Activated CD4-positive, alpha-beta T cell treated with anti-CD3 and anti-CD28 coated beads for 24 hours (primary cell): ENCODE measurements at regions not wholly inside any gene's neighbourhood (a gene's known extent, or its start where the extent isn't known, plus 50 kb on each side); places are given as distances from the start of the nearest gene placed in this dataset.
"Not testable (repeated sequence)": the region's sequence is repeated elsewhere in the genome, so short reads cannot be mapped to it uniquely, and the experiment has no call there.

Source experiments
- DNase-seq, 2 donors: peaks; one replicate each; pipeline ENCODE4 v3.0.0-alpha.2; 2020; ENCODE audit warnings: low read depth in 2 of 2

DNA sequence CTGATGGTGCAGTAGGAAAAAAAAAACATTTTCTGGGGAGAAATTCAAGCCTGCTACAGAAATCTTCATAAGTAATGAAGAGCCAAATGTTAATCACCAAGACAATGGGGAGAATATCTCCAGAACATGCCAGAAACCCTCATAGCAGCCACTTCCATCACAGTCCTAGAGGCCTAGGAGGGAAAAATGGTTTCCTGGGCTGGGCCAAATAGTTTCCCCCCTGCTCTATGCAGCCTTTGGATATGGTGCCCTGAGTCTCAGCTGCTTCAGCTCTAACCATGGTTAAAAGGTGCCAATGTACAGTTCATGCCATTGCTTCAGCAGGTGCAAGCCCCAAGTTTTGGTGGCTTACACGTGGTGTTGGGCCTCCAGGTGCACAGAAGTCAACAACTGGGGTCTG, 113.1 kb downstream of the ZNF648 start:
- DNase-seq: no peak

DNA sequence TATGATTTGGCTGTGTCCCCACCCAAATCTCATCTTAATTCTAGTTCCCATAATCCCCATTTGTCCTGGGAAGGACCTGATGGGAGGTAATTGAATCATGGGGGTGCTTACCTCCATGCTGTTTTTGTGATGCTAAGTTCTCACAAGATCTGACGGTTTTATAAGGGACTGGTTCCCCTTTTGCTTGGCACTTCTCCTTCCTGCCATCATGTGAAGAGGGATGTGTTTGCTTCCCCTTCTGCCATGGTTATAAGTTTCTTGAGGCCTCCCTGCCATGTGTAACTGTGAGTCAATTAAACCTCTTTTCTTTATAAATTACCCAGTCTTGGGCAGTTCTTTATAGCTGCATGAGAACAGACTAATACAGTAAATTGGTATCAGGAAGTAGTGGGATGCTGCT, 114.1 kb downstream of the ZNF648 start:
- no peak for DNase-seq

DNA sequence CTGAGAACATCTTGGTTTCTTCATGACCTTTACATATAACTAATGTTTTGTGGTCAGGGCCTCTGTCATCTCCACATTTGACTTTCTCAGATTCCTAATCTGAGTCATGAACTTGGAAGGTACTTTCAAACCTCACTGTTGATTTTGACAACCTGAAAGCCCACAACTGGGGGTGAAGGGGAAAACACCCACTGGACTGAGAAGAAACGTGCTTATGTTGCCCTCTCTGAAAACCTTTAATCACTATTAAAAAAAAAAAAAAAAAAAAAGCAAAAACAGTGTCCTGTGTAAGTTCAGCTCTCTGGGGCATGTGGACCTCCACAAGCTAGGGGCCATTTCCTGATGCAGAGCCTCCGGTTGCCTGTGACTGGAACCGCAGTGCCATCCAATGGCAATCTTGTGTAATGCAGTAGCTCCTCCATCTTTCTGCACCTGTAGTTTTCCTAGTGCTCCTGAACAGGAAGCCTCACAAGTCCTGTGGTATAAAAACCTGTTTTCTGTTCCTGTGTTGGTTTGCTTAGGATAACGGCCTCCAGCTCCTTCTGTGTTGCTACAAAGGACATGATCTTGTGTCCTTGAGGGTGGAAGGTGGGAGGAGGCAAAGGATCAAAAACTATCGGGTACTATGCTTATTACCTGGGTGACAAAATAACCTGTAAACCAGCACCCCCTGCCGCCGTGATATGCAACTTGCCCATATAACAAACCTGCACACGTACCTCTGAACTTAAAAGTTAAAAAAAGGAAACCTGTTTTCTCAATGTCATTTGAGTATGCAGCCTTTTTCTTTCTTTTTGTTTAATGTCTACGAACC, 124.5 kb downstream of the ZNF648 start:
- peak in 1 of 2 donors; percentile 18 for DNase-seq

DNA sequence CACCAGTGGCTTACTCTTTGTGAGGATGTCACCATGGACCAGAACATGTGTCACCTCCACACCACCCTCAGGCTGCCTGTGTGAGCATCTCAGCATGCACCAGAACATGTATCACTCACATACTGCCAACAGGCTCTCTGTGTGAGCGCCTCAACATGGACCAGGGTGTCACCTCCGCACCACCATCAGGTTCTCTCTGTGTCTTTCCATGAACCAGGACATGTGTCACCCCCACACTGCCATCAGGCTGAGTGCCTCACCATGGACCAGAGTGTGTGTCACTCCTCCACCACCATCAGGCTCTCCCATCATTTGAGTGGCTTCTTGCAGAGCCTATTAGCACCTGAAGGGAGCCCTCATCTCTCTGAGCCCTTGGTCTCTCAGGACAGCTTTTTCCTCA, 125.2 kb downstream of the ZNF648 start:
- no peak for DNase-seq

DNA sequence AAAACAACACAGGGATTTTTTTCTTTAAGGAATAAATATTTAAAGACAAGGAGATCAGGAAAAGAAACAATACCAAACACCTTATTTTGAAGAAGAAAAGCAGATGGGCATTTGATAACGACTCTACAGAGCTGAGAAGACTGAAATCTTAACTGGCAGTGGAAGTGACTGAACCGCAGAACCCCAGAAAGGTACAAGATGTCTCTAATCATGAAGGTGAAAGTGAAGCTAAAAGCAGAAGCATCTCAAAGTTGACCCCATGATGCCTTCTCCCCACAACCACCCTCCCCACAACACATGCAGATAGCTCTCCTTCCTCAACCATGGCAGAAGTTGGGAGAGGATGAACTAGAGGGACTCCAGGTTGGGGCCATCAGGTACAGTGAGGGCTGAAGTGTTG, 129.6 kb downstream of the ZNF648 start:
- DNase-seq: no peak

DNA sequence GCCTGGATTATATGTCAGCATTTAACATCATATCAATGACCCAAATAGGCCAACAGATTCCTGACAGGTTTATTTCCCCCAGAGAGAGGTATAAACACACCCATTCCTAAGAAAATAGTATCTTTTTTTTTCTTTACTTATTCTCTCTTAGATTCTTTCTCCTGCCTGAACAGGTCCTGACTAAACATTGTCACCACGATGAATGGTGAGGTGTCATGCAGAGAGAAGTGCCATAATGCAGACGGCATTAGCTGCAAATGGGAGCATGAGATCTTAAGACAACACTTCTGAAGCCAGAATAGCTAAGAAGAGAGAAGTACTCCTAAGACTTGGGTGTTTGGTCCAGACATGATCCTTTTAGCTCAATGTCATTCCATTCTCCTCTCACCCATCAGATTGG, 131.3 kb downstream of the ZNF648 start:
- DNase-seq: no peak

DNA sequence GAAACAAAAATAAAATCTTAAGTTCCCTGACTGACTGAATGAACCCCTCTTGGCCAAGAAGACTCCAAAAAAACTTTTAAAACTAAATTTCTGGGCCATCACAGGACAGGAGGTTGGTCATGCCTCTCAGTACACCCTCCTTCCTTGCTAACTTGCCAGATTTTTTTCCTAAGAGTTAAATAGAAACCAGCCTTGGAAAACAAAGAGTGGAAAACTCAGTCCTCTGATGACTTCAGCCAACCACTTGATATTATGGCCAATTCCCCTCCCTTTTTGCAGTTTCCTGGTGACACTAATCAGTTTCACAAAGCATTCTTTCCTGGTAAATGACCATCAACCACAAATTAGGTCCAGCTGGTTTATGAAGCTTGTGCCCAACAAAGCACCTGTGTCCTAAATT, 134.8 kb downstream of the ZNF648 start:
- no peak for DNase-seq

DNA sequence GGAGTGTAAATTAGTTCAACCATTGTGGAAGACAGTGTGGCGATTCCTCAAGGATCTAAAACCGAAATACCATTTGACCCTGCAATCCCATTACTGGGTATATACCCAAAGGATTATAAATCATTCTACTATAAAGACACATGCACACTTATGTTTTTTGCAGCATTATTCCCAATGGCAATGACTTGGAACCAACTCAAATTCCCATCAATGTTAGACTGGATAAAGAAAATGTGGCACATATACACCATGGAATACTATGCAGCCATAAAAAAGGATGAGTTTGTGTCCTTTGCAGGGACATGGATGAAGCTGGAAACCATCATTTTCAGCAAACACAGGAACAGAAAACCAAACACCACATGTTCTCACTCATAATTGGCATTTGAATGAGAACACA, 137.5 kb downstream of the ZNF648 start:
- DNase-seq: not testable (repeated sequence)

DNA sequence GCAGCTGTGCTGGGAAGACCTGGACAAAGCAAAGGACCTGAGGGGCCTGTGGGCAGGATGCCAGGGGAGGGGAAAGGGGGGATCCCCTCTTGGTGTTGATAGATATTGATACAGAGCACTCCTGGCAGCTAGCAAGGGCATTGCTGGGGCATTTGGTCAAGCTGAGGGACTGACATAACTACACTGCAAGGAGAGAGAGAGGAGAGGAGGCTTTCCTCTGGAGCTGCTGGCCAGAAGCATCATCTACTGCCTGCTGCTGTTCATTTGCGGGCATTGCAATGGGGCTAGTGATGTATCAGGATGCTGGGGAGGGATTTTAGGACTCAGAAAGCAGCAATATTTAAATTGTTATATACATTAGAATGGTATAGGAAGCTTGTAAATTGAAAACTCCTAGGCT, 142.0 kb downstream of the ZNF648 start:
- DNase-seq: no peak

DNA sequence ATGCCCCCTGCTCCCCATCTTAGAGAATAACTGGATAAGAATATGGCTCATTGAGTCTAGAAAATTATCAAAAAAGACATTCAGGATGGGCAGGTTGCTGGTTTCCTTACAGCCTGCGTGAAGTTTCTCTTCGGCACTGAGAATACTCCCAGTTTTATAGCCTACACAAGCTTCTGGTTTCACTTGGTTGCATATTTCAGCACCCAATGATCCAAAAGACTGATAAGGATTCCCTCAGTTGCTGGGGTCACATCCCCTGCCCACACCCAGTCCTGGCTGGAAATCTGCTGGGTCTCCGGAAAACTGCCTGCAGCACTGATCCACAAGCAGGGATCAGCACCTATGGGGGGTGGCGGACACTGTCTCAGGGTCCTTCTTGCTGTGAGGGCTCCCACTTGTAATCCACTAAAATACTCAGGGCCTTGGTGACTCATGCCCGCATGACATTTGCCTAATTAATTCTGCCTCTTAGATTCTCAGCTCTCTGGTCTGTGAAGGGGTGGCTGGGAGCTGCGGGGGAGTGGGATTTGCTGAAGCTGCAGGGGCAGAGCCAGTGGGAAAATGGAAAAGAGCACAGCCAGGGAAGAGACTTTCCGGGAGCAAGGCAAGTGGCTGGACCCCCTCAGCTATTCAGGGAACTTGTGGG, 142.5 kb downstream of the ZNF648 start:
- no peak for DNase-seq

DNA sequence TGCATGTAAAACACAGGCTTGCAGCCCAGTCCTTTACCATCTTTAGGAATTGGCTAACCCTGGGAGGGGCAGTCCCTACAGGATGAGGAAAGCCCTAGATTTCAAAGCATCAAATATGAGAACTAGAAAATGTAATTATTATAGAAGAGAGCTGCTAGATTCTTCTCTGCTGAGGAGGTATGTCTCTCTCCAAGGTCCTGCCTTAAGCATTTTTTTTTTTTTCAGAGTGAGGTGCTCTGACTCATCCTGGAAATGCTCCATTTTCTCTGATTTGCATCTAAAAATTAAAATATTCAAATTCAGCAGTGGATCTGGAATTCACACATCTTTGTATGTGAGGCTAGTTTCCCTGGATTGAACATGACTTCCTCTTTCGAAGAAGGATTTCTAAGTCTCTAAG, 149.8 kb downstream of the ZNF648 start:
- no peak for DNase-seq

DNA sequence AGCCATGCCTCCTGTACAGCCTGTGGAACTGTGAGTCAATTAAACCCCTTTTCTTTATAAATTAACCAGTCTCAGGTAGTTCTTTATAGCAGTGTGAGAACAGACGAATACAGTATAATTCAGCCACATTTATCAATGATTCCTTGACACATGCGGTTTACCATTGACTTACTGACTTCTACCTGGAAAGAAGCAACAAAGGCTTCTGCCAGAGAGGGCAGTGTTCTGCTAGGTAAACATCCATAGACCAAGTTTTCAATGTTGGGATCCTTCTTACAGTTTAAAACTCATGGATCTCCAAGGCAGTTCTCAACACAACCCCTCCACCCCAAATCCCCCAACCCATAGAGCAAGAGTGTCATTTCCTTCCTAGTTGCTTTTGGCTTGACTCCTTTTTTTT, 150.6 kb downstream of the ZNF648 start:
- DNase-seq: no peak

DNA sequence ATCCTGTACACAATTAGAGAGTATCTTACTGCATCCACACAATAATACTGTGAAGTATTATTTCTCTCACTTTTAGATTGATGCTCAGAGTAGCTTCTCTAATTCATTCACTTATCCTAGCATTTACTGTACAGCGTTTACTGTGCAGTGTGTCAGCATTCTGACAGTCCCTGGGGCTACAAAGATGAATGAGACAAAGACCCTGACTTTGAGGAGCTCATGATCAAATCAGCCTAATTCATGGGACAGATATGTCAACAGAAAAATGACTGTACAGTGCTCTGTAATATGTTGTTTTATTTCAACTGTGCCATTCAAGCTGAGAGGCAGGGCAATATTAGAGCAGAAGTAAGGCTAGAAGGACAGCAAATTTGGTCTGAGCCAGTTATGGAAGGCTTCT, 152.5 kb downstream of the ZNF648 start:
- DNase-seq: no peak

DNA sequence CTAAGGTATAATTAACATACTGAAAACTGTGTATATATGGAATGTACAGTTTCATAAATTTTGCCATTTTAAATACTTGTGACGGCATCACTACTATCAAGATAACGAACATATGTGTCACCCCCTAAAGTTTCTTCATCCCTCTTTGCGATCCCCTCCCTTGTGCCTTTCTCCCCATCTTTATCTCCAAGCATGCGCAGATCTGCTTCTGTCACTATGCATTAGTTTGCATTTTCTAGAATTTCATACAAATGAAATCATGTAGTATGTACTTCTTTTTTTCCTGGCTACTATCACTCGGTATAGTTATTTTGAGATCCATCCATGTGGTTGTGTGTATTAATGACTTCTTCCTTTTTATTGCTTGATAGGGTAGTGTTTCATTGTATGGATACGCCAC, 154.9 kb downstream of the ZNF648 start:
- DNase-seq: no peak

DNA sequence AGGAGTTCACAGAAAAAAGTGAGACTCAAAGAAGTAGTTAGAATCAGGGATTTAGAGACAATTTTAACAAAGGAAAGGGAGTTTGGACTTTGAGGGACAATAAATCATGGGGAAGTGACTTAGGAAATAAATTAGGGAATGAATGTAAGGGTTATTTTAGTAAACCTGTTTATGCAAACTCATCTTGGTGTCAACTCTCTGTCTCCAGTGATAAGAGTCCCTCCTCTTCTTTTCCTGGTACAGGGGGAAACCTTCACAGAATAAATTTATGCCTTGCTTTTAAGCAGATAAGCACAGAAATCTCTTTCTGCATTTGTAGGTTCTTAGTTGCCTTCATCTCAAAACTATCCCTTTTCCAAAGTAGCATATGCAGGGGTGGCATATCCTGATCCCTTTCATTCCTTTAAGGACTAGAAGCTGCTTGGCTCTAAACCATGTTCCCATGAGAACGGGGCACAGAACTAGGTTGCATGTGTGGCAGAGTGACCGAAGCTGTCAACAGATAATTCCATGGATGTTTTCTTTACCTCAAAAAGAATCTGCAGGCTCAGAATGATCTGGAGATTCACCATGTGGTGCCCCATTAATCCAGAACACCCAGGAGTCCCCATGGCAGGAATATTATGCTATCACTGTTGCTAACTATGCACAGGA, 155.4 kb downstream of the ZNF648 start:
- no peak for DNase-seq

DNA sequence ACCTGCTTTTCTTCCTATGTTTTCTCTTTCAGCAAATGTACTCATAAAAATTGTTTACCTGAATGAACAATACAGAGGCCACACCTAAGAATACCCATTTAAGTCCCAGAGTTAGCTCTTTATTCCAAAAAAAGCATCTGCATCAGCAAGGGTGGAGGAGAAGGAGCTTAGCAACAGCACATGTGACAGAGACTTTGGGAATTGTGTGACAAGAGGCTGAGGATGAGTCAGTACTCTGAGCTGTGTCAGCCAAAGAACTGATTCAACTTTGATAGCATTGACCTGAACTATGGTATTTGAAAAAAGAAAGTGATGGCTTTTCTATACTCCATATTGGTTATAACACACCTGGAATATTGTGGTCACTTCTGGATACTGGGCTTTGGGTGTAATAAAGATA, 162.7 kb downstream of the ZNF648 start:
- no peak for DNase-seq

DNA sequence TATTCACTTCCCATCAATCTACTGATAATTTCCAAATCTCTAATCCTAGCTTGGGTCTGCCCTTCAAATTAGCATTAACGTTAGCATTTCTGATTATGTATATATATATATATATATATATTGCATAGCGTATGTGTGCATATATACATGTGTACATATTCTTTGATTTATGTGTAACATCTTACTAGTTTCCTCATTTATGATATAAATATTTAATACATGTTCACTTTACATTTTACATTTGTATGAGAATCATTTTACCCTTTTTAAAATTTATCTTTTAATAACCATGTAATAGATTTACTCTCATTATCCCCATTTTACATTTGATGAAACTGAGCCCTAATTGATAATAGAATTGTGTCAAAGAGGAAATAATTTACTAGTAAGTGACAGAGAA, 164.7 kb downstream of the ZNF648 start:
- DNase-seq: no peak

DNA sequence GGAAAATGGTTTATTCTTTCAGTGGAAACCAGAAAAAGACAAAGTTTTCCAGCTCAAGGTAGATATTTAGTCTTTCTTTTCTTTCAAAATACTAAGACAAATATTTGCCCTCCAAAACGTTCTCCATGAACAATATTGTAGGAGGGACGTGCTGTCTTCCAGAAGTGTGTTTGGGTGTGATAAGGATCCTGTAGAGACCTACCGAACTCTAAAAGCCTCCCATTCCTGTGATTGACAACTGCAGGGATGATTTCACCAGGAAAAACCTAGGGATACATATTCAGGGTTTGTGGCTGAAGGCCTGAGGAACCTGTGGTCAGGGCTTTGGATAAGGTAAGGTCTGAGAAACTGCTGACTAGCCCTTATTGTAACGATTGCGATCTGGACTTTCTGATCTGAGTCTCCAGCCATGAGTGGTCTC, 167.1 kb downstream of the ZNF648 start:
- no peak for DNase-seq

DNA sequence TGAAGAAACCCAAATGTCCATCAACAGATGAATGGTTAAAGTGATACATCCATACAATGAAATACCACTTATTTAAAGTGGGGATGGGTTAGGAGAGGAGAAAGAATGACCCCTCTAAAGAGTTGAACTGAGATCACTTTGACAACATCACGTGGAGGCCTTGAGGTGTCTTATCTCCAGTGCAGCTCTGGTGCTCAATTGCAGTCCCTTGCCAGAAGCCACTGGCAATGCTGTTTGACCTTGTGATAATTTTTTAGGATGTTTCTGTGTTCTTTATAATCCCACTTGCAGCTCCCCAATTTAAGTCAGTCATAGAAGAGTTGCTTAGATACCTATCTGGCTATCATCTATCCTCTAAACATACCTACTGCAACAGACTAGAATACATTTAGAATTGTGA, 167.6 kb downstream of the ZNF648 start:
- no peak for DNase-seq

DNA sequence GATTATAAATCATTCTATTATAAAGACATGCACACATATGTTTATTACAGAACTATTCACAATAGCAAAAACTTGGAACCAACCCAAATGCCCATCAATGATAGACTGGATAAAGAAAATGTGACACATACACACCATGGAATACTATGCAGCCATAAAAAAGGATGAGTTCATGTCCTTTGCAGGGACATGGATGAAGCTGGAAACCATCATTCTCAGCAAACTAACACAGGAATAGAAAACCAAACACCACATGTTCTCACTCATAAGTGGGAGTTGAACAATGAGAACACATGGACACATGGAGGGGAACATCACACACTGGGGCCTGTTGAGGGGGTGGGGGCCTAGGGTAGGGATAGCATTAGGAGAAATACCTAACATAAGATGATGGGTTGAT, 168.4 kb downstream of the ZNF648 start:
- not testable (repeated sequence) for DNase-seq

DNA sequence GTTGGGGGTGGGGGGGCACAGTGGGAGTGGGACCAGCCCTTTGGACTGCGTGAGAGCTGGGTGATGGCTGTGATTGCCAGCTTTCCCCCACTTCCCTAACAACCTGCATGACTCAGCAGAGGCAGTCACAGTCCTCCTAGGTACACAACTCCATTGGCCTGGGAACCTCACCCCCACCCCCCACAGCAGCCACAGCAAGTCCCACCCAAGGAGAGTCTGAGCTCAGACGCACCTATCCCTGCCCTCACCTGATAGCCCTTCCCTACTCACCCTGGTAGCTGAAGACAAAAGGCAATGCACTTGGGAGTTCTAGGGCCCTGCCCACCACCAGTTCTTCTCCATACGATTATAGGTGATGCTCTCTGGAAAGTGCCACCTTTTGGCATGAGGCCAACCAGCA, 188.9 kb downstream of the ZNF648 start:
- DNase-seq: no peak

DNA sequence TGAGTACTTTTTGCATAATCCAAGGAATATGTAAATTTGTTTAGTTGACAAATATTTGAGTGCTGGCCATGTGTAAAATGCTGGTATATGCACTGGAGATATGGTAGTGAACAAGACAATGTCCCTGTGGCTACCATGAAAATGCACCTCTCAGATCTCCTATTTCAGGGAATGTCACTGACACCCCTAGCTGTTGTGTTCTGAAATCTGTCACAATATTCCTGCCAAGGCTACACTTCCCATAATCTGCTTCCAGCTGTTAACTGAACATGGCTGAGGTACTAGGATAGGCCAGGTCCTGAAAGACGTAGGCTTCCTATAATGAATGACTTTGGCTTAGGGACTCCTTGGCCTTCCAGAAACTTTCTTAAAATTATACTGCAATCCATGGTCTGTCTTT, 197.8 kb downstream of the ZNF648 start:
- no peak for DNase-seq

DNA sequence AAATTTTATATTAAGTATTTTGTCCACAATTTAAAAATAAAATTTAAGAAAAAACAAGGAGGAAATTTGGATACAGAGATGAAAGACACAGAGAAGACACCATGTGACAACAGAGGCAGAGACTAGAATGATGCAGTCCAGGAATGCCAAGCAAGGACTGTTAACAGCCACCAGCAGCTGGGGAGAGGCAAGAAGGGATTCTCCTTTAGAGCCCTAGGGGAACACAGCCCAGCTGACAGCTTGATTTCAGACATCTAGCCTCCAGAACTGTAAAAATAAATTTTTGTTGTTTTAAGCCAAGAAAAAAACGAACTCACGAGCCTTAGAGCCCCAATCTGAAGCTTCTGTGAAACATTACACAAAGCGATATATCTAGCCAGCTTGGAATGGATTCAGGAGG, 198.5 kb downstream of the ZNF648 start:
- no peak for DNase-seq
